Fibroblast of skin of right quadriceps (primary cell): ENCODE measurements at regions not wholly inside any gene's neighbourhood (a gene's known extent, or its start where the extent isn't known, plus 50 kb on each side); places are given as distances from the start of the nearest gene placed in this dataset.
"Not testable (repeated sequence)": the region's sequence is repeated elsewhere in the genome, so short reads cannot be mapped to it uniquely, and the experiment has no call there.

Experiments
- DNase-seq: peaks from one replicate; pipeline ENCODE4 v3.0.0-alpha.2; 2013

GRCh38 chr2:208939852-208940251 is 484.0 kb upstream of the MAP2 start:
- no peak for DNase-seq

- DNase-seq: no peak
Measured at GRCh38 chr2:208945719-208946256, 478.1 kb upstream of the MAP2 start.

GRCh38 chr2:208948073-208948472 is 475.8 kb upstream of the MAP2 start:
- no peak for DNase-seq

- DNase-seq: no peak
Measured at GRCh38 chr2:208970070-208970469, 453.8 kb upstream of the MAP2 start.

DNA sequence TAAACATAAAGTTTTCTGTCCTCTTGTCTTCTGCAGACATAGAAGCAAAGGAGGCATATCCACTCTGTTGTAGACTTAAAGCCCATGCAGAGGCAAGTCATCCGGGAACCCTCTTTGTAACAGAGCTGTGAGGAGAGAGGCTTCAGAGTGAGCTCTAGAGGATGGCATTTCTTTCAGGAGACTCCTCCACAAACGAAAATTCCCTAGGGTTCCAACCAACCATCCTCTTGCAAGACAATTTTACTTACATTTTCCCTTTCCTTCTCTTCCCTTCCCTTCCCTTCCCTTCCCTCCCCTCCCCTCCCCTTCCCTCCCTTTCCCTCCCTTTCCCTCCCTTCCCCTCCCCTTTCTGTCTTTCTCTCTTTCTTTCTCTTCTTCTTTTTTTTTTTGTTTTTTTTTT is 446.3 kb upstream of the MAP2 start:
- DNase-seq: no peak

DNA sequence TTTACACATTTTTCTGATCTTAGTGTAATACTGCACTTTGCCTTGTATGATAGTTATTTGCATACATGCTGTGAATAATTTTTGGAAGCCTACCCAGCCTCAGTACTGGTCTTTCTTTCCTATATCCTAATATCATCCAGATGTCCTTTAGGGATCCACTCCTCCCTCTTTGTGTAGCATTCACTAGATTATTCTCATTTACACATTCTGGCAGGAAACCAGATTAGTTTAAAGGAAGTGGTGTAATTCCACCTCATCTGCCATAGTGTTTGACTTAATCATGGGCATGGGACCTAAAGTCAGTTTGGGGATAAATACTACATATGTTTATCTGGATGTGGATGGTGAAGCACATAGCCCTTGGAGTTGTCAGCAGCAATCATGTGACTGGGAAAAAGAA is 444.9 kb upstream of the MAP2 start:
- DNase-seq: peak; percentile 52

- DNase-seq: no peak
Measured at GRCh38 chr2:208980321-208980720, 443.5 kb upstream of the MAP2 start.

DNA sequence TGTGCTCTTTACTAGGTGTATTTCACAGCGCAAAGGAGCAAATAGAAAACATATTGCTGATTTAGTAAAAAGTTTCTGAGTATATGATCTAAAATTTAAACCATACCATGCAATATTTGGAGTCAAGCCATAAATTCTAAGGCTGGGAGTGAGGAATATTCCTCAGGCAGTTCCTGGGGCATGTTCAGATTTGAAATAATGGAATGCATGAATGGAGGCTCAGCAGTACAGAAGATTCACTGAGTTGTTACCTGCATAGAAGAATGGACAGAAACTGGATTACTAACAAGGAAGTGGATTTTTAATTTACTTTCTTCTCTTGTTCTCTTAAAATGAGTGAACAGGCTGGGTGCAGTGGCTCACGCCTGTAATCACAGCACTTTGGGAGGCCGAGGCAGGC is 441.0 kb upstream of the MAP2 start:
- no peak for DNase-seq

DNA sequence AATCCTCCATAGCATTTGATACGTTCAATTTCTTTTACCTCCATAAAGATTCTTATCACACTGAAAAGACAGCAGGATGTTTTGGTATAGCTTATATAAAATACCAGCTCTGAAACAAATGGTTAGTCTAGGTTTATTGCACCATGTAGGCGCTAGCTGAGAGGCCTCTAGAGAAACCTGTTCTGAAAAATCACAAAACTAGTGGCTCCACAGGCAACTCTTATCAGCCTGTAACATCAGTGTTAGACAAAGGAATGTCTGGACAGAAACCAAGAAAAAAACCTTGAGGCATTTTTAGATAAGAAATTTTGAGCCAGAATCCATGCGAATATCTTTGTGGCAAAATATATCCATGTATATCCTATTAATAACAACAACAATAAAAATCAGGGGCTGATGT is 440.4 kb upstream of the MAP2 start:
- no peak for DNase-seq

- peak; percentile 48 for DNase-seq
Measured at GRCh38 chr2:208984376-208985090, 439.3 kb upstream of the MAP2 start.

GRCh38 chr2:208985644-208986043 is 438.2 kb upstream of the MAP2 start:
- DNase-seq: no peak

GRCh38 chr2:208990716-208991115 is 433.1 kb upstream of the MAP2 start:
- no peak for DNase-seq

DNA sequence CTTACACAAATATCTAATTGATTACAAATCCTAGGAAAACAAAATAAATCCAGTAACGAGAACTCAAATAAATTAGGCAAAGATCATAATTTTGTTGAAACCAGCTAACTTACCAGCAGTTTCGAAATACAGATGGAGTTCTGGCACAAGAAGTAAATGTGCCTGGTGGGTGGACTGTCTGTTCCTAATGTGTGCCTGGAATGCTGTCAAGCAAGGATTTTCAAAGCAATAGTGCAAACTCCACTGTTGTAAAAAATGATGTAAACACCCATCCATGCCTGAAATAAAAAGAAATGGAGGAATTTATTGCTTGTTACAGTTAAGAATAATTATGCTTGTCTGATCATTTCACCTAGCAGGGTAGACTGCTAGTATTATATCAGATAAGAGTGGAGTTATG is 423.9 kb upstream of the MAP2 start:
- no peak for DNase-seq

DNA sequence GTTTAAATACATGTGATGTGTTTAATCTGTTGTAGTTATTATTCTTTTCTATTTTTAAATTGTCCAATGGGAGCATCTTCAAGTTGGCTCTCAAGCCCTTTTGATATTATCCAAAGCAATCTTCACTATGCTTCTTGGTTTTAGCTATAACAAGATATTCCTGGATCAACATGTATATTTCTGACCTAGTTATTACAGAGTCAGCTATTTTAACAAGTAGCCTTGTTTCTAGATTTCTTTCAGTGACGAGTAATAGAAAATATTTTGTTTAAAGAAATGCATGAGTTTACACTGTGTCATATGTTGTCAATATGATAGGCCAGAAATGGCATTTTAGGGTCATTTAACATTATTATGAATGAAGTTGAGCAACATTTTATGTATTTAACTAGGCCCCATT is 421.8 kb upstream of the MAP2 start:
- no peak for DNase-seq

DNA sequence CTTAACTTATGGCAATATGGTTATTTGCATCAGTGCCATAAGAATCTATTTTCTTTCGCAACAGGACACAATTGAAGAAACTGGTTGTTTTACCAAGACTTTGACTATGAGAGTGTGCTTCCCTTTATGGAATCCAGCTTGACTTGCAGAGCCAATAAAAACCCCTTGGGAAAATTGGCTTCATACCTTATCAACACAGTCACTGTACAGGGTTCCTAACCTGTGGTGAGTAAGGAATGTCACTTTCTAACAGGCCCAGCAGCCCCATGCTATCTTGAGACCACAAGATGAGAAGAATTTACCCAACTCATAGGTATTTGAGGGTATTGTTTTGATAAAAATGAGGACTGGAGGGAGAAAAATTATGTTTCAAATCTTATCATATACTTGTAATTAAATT is 418.5 kb upstream of the MAP2 start:
- no peak for DNase-seq

DNA sequence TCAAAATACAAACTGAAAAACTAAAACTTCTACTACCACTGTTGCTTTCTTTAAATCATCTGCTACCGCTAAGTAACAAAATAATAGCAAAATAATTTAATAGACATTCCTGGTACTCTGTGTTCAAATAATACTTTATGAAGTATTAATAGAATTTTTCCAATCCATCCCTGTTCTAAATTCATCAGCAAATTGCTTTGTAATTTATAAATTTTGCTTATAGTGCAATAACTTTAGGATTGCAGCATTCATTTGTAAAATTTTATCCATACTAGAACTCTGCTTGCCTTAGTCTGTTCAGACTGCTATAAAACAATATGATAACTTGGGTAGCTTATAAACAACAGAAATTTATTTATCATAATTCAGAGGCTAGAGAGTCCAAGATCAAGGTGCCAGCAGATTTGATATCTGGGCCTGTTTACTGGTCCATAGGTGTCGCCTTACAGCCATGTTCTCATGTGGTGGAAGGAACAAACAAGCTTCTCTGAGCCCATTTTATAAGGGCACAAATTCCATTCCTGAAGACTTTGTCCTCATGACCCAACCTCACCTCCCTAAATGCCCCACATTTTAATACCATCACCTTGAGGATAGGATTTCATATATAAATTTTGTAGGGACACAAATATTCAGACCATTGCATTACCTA is 415.1 kb upstream of the MAP2 start:
- DNase-seq: no peak

DNA sequence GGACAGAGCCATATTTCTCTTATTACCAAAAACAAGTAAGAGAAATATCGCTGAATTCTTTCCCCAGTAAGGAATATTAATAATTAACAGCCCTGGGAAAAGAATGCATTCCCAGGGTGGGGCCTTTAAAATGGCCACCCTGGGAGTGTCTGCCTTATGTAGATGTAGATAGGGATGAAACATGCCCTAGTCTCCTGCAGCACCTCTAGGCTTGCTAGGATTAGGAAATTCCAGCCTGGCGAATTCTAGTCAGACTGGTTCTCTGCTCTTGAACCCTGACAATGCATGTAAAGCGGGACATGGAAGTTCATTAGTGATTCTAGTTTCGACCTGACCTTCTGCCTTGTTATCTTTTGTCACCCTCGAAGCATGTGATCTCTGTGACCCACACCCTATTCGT is 405.2 kb upstream of the MAP2 start:
- not testable (repeated sequence) for DNase-seq

DNA sequence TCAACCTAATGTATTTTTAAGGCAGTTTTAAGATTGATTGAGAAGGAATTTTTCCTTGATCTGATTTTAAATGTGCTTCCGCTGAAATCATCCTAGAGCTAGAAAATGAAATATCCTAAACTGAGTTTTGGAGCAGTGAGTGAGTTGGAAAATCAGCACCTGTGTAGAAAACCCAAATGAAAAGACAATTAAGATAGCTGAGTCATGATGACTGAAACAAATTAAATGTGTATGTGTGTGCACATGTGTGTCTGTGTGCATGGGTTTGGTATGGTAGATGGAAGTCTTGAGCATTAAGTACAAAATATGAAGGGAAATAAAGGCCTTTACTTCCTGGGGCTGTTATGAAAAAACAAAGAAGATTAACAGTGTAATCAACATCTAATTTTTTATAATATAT is 394.6 kb upstream of the MAP2 start:
- DNase-seq: no peak

- DNase-seq: no peak
Measured at GRCh38 chr2:209044307-209044706, 379.5 kb upstream of the MAP2 start.

DNA sequence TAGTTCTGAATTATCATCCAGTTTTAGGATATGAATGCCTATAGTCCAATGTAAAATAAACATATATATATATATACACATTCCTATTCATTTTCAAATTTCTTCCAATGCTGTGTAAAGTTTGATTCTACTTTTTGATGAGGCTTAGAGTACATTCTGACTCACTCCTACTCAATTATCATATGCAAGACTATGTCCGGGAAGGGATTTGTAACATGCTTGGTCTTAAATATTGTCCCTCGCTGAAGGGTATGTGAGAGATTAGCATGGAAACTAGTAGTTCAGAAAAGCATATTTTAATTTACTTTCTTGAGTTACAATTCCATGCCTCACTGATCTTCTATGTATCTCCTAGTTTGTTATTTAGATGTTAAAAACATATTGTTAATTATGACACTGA is 377.7 kb upstream of the MAP2 start:
- no peak for DNase-seq

DNA sequence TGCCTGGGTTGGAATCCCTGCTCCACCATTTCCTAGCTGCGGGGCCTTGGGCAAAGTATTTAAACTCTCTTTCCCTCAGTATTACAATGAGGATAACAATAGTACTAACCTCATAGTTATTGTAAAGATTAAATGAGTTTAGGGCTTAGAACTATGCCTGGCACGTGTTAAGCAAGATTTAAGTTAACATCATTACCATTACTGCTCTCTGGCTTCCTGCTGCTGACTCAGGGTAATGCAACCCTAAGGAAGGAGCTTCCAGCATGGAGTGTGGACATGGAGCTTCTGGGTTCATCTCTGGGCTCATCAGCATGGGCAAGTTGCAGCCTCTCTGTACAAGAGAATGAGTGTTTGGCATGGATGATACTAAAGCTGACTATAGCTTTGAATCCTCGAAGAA is 374.2 kb upstream of the MAP2 start:
- no peak for DNase-seq

- DNase-seq: no peak
Measured at GRCh38 chr2:209062210-209062609, 361.6 kb upstream of the MAP2 start.

- DNase-seq: no peak
Measured at GRCh38 chr2:209070262-209070661, 353.6 kb upstream of the MAP2 start.

DNA sequence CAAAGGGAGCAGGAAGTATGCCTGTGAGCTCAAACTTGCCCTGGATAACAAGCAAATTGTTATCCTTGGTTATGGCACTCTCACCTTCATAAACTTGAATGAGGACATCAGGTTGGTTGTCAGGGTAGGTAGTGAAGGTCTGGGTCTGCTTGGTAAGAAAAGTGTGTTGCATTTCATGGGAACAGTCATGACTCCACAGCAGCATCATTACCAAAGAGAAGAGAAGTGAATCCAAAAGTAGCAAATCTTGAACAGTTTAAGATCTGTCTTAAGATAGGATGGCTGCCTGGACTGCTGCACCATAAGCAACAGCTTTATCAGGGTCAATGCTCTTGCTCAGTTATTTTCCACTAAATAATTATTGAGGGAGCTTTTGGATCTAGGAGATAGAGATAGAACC is 350.7 kb upstream of the MAP2 start:
- DNase-seq: no peak

- DNase-seq: no peak
Measured at GRCh38 chr2:209074711-209075110, 349.1 kb upstream of the MAP2 start.
